NCI-H82 treated with DMSO at 0.1 percent for 48 hours (cell line): ENCODE measurements at regions not wholly inside any gene's neighbourhood (a gene's known extent, or its start where the extent isn't known, plus 50 kb on each side); places are given as distances from the start of the nearest gene placed in this dataset.
A peak's percentile ranks its signal among the peaks of the same experiment; 100 is the strongest.

ENCODE experiments used
- DNase-seq: peaks from one replicate; lab custom pipeline; 2025; ENCODE audit not compliant: unreplicated experiment; lab: John Stamatoyannopoulos, UW

- no peak for DNase-seq
Measured at GRCh38 chrX:40485973-40486372, 94.8 kb upstream of the ATP6AP2 start.

GRCh38 chrX:40485102-40485826 is 95.5 kb upstream of the ATP6AP2 start:
- no peak for DNase-seq

DNA sequence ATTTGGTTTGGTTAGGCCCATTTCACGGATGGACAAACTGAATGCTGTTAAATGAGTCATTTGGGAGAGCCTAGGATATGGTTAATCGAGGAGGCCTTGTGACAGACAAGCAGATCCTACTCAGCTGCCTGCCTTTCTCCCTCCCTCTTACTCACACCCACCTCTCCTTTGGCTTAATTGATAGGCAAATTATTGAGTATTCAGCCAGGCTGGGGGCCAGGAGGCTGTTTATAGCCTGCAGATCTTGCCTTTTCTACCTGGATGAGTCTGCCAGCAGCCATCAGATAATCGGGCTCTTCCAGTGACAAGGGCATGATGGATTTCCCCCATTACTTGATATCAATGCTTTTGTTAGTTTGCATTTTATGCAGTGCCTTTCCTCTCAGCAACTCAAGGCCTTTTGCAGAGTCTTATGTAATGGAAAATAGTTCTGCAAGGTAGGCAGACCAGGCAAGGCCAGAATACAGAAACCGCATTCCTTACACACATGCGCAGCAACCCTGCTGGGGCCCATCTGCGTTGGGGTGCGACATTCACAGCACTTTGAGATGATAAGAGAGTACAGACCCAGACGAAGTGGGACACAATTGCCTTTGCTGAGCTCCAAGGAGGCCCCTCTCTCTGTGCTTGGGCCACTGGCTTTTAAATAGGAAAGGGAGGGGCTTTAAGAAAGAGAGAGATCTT is 96.2 kb upstream of the ATP6AP2 start:
- no peak for DNase-seq

- DNase-seq = no peak
Measured at GRCh38 chrX:40483502-40483901, 97.3 kb upstream of the ATP6AP2 start.

DNA sequence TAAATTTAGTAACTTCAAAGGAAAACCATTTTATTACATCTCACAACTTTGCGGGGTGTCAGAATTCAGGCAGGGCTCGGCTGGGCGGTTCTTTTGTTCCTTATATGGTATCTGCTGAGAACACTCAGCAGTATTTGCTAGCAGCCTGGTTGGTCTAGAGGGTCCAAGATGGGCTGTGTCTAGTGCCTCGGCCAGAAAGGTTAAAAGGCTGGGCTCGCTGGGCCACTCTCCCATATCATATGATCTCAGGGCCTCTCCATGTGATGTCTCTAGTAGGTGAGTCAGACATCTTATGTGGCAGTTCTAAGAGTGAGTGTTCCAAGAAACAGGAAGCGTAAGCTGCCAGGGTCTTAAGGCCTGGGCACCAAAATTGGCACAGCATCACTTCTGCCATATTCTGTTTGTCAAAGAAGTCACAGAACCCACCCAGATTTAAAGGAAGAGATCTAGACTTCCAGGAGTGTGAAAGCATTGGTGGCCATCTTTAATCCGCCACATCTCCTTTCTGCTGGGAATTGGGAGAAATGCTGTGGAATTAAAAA is 100.9 kb upstream of the ATP6AP2 start:
- DNase-seq = no peak

DNA sequence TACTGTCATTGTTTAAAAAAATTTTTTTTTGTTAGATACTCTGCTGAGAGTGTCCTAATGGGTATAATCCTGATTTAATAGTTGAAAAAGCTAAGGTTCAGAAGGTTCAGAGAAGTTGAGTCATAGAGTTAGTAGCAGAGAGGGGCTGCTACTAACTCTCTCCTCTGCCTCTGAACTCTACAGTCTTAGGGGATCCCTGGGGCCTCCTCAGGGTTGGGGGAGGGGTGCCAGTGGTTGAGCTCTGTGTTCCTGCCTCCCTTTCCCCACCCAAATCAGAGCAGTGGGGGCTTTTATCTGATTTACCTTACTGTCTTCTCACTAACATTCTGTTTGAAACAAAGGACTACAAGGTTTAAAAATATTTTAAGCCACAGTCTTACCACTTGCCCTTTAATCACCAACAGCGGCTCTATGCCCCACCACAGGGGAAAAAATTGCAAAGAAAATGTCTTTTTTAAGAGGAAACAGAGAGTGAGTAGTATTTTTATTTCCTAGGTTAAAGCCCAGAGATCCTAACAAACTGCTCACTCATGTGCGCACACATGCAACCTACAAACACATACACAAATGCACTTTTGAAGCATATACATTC is 102.2 kb upstream of the ATP6AP2 start:
- no peak for DNase-seq

DNA sequence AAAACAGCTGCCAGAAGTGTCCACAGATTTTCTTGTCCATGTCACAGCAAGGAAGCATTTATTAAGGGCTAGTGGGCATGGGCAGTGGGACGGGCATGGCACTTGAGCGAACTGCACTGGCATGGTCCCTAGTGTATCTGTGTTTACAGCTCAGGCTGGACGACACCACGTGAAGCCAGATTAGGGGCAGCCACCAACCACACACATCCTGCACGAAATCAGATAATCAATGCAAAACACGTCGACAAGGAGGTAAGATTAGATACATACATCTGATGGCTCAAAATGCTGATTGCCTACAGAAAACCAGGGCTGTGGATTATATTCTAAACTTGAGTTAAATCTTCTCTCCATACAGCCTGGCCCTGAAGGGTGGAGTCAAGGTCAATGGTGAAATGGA is 103.8 kb upstream of the ATP6AP2 start:
- no peak for DNase-seq

DNA sequence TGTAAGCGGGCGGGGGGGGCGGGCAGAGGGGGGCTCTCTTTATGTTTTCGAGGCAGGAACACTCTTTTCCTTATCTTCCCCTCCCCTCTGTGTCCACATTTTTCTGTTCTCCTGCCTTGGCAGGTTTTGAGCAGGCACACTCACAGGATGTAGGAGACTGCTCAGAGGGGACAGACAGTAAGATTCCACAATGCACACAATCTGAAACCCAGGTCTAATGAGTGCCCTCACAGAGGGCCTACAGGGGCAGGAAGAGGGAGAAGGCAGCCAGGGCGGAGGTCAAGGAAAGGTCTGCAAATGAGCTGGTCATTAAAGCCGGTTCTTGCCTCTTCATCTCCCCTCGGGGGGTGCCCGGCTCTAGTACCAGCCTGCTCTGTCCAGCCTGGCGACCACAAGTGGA is 106.1 kb upstream of the ATP6AP2 start:
- no peak for DNase-seq

DNA sequence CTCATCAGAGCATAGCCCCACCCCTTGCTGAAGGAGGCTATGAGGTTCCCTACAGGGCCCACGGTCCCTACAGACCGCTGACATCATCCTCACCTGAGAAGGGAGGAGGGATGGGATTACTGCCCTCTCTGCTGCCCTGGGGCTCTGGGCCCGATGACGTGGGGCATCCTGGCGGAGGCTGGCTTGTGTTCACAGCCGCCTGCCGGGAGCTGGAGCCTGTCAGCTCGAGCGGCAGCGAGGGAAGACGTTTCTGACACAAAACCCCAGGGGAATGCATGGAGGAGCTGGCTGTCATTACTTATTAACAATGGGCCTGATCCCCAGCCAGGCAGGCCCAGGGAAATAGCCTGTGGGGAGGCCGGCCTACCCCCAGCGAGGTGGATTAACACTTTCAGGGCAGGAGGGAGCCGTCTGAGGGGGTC is 106.6 kb upstream of the ATP6AP2 start:
- DNase-seq = peak; percentile 67

DNA sequence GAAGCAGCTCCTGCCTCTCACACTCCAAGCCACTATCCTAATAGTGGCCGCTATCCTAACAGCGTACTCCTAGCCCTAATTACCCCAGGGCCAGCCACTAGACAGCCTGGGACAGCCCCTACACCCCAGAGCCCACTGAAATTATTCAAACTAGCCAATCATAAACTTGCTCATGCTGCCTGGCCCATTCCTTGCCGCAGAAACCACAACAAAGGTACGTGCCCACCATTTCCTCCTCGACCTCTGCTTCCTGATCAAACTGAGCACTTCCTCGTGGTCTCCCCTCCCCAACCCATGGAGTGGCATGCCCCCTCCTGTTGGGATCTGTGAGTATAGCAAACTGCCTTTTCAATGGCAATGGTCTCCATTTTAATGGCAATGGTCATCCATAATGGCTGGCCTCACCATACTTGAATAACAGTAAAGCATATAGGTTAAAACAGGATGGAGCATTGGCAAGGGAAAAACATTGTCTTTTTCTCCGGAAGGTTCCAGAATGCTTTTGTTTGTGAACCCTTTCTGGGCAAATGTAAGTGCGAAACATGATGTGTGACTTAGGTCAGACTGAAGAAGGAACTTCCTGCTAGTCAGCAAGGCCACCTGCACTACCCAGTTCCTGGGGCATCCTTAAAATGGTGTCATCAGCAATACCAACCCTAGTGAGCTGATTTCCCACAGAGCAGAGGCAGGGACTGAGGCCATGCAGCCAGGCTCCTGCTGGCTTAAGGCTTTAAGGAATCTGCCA is 107.1 kb upstream of the ATP6AP2 start:
- no peak for DNase-seq

GRCh38 chrX:40471965-40472648 is 108.7 kb upstream of the ATP6AP2 start:
- DNase-seq = peak; percentile 71

DNA sequence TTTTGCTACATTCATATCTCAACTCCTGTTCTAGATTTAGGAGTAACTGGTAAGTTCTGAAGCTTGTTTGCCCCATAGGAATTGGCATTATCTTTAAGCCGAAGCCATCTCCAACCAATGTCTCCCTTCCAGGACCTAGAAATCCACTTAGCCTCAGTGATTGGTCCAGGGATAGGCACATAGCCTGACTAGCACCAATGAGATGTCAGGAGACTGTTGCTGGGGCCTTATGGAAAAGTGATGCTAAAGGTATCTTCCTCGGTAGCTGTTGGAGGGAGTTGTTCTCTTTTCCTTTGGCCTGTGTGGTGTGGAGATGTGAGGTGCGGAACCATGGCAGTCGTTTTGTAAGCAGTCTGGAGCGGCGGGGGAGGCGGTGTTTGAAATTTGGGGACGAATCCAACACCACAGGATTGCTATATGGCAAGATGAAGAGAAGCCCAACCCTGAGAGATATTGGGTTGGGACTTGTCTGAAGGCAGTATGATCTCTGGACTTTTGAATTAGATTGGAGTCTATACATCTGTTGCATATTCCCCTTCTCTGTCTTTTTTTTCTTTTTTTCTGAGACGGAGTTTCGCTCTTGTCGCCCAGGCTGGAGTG is 109.8 kb upstream of the ATP6AP2 start:
- no peak for DNase-seq

GRCh38 chrX:40469316-40469715 is 111.5 kb upstream of the ATP6AP2 start:
- DNase-seq = no peak

DNA sequence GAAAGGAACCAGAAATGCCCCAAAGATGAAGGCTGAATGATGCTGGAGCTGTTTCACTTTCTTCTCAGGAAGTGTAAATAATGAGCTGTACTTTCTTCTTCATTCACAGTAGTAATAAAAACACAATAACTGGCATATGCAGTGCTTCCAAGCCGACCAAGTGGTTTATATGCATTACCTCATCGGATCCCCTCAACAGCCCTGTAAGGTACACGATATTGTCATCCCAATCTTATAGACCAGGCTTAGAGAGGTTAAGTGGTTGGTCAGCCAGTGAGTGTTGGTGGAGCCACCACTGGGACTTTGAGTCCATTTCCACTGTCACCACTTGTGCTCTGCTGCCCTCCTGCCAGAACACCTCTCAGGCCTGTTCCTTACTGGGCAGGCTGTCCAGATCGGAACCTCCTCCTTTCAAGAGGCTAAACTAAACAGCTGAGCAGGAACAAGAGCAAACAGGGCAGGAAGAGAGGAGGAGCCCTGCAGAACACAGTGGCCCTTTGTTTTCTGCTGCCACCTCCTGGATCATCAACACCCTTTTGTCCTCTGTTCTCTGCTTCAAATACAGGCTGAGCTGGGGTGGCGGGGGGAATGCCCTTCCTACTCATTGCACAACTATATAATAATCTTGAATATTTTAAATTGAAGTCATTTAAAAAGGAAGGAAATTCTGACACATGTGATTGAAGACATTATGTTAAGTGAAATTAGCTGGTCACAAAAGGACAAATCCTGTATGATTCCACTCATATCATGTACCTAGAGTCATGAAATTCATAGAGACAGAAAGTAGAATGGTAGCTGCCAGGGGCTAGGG is 112.5 kb upstream of the ATP6AP2 start:
- DNase-seq = peak; percentile 61

DNA sequence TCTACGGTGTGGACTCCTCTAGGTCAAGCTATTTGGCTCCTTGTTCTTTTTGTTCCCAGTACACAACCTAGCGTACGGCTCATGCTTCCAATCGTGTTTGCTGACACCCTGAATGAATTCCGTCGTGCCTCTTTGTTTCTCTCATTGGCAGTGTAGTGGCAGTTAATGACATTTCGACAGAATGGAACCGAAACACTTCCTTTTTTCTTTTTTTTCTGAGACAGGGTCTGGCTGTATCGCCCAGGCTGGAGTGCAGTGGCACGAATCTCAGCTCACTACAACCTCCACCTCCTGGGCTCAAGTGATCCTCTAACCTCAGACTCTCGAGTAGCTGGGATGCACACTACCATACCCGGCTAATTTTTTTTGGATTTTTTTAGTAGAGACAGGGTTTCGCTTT is 113.3 kb upstream of the ATP6AP2 start:
- no peak for DNase-seq

DNA sequence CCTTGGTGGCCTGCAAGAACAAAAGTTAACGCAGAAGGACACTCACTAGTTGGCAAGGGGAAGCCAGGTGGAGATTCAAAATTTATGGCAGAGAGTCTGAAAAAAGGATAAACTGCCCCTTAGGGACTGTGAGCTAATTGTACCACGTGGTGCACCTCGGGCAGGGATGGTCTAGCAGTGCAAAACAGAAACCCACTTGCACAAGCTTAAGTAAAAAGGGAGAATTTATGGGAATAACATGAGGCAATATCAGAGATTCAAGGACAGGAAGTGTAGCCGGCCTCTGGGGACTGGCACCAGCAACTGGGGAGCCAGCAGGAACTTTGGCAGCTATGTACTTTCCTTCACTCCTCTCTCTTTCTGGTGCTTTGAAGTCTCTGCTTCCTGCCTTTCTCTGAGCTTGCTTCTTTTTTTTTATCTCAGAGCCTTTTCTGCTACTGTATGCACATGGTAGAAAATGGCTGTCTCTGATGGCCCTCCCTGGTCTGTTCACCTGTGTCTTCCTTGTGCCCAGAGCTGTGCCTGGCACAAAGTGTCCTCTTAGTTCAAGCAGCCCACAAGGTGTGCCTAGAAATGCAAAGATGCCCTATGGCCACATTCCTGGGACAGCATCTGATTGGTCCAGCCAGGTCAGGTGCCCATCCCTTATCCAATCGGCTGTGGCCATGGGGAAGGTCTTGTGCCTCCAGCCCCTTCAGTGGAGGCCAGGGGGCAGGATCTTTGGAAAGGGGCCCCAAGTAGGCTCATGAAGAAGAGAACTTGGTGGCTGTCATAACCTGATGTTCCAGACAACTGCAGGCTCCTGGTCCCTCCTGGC is 114.8 kb upstream of the ATP6AP2 start:
- DNase-seq = no peak

- DNase-seq = no peak
Measured at GRCh38 chrX:40462795-40463194, 118.0 kb upstream of the ATP6AP2 start.

DNA sequence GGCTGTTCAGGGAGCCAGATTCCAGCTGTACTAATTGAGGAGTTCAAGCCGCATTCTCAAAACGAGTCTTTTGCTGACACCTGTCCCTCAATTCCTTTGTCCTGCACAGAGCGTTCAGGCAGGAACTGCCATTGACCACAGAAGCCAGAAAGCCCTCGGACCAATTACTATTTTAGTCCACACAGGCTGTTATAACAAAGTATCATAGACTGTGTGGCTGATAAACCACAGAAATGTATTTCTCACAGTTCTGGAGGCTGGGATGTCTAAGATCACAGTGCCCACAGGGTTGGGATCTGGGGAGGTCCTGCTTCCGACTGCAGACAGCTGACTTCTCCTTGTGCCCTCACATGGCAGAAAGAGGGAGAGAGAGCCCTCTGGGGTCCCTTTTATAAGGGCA is 119.8 kb upstream of the ATP6AP2 start:
- DNase-seq = no peak
